HG03469 (cell line): ENCODE measurements at regions not wholly inside any gene's neighbourhood (a gene's known extent, or its start where the extent isn't known, plus 50 kb on each side); places are given as distances from the start of the nearest gene placed in this dataset.

ENCODE experiments used
- ATAC-seq: cut with Tn5 transposase; IDR thresholded peaks from one replicate; pipeline ENCODE4 v1.9.1; 2021; ENCODE audit warnings: mild to moderate bottlenecking, moderate library complexity, moderate number of reproducible peaks; ENCODE audit not compliant: unreplicated experiment

DNA sequence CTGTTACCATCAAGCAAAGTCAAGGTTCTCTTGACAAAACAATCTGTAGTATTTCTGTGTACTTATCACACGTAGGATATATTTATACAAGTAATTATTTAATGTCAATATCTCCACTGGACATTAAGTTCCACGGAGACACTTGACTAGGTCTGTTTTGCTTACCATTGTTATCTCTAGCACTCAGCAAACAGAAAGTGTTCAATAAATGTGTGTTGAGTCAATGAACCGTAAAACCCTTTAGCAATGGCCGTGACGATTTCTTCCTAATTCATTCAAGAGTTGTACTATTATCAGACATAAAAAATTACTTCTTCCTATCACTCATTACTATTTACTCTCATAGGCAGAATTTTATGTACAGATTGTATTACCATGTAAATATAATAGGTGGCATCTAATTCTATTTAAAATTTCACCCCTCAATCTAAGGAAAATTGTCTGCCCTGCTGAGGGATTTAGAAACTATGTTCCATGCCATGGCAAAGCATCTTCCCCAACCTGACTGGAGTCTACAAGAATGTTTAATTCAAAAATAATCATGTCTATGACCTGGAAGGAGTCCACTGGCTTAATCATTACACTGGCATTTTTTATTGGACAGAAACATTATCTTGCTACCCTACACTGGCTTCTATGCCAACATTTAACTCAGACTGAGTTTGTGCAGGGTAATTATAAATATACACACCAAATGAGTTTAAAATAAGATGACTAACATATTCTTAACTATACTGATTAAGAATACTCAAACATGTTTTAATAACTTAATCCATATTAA lies 301.9 kb downstream of the ZEB2 start:
- no peak for ATAC-seq

DNA sequence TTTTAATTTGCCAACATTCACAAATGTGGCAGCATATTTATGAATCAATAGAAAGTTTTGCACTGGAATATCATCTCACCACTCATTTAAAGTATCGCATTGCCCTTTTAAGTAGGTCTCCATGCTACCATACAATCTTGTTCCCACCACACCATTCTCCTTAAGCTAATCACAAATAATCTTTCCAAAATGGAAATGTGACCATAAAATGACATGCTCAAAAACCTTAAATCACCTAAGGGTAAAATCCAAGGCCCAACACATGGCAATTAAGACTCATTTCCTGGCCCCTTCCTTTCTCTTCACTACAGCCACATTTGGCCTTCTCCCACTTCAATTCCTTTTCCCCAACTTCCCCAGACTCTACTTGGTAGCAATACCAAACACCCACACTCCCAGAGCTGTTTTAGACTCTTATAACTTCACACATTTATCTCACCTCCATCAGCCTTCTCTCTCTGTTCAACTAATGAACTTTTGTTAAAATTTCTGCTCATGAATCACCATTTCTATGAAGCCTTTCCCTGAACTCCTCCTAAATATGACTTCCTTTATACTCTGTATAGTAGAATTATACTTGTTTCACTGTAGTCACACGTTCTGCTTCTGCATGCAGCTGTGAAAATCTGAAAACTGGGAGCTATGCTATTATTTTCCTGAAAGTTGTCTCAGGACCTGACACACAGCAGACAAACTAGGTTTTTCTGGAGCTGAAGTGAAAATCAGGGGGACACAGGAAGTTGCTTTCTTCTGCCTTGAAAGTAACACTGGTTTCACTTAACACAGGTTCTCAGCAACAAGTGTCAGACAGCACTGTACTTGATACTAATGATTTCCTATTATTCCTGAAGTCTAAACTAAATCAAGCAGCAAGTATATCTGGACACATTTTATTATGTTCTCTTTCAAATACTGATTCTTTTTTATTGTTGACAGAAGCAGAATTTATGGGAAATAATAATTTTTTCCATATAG lies 303.9 kb downstream of the ZEB2 start:
- peak; percentile 60 for ATAC-seq

DNA sequence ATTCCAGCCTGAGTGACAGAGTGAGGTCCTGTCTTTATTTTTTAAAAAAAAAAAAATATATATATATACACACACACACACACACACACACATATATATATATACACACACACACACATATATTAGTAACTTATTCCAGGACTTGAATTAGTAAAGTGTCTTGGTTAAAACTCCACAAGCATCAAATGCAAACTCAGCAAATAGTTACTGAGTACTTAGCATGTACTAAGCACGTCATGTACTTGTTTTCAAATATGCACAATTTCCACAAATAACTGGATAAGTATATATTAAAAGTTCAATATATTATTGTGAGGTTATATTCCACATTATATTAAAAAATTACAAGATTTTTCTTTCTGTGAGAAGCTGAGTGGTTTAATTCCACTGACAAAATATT lies 304.7 kb downstream of the ZEB2 start:
- ATAC-seq, result no peak

DNA sequence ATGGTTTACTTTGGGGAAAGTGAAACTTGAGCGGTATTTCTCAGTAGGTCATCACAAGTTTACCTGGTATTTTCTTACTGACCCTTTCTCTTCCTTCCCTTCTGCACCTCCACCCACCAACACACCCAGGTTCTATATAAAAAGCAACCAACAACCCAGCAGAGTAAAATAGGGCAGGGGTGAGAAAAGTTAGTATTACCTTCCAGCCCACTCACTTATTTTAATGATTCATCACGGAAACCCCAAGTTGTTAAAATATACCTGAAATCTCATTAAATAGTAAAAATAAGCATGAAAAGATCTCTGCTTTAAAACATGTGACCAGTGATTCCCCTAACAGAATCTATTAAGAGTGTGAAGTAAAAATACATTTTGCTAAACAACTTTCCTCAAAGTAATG lies 306.1 kb downstream of the ZEB2 start:
- peak; percentile 76 for ATAC-seq

DNA sequence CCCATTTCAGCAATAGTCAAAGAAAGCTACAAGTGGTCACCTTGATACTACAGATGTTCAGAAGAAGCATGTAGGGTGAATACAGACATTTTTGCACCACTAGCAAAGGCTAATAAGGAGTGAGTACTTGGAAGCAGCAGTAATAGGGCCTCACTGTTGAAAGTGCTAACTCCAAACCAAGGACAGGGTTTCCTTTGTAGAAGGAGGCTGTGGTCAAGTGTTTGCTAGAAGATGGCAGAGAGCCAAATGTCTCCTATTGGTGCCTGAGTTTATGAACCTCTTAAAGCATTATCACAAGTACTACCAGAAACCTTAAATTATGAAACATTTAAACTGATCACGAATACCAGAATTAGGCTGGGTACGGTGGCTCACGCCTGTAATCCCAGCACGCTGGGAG lies 308.1 kb downstream of the ZEB2 start:
- no peak for ATAC-seq

DNA sequence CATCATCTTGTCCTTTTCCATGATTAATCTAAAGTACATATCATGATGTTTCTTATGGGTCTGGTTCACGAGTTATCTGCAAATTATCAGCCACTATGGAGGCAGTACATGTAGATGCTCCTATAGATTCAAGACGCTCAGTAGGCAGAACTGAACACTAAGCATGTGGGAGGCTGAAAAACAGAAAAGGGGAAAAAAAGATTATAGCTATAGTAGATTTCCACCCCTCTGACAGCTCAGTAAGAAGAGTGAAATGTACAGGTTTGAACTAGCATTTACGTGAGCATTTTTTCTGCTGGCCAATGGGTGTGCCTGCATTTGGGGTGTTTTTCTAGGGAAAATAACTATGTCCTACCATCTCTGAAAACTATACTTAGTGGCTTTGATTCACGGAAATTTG lies 308.9 kb downstream of the ZEB2 start:
- ATAC-seq, result no peak

- no peak for ATAC-seq
Observed at GRCh38 chr2:144210076-144210475, 309.8 kb downstream of the ZEB2 start.

DNA sequence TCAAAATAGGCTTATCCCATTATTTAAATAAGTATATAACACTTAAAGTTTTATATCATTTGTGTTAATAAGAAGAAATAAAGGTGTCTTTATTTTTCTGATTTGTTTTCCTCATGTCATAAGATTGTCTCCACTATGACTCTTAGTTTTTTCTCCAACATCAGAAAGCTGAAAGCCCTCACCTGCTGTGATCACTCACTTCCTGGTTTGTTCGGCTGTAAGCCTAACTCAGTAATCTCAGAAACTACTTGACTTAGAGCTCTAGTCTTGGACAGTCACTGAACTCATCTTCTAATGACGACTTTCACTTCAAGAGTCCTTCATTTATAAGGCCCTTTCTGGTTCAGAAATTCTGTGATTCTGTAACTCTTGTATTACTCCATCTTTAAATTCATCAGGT lies 311.0 kb downstream of the ZEB2 start:
- ATAC-seq, result no peak

GRCh38 chr2:144206019-144206418 lies 313.9 kb downstream of the ZEB2 start:
- no peak for ATAC-seq

DNA sequence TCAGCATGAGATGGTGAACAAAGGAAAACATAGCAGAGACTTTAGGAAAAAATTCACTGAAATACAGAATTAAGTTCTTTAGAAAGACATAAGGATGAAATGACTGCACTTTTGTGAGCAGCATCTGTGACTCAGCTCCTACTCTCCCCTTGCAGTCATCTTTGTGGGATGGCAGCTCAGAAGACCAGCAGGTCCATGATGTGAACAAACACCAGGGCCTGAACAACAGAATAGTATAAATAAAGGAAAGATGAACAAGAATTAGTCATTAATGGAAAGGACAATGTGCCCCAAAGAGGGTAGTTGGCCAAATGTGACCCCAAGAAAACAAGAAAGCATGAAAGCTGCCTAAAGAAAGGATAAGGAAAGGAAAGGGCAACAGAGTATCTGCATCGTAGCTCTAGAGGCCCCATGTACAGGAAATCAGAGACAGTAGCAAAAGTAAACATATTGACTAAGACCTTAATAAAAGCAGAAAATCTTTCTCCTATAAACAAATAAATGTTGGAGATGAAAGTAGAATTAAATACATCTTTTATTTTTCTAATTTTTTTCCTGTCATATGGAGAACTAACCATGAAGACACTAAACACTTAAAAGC lies 318.0 kb downstream of the ZEB2 start:
- ATAC-seq, result no peak

- ATAC-seq, result no peak
Observed at GRCh38 chr2:144201126-144201525, 318.8 kb downstream of the ZEB2 start.

GRCh38 chr2:144198116-144198515 lies 321.8 kb downstream of the ZEB2 start:
- ATAC-seq, result no peak

GRCh38 chr2:144194326-144195071 lies 325.4 kb downstream of the ZEB2 start:
- ATAC-seq, result no peak

GRCh38 chr2:144190908-144191605 lies 328.9 kb downstream of the ZEB2 start:
- ATAC-seq, result no peak

DNA sequence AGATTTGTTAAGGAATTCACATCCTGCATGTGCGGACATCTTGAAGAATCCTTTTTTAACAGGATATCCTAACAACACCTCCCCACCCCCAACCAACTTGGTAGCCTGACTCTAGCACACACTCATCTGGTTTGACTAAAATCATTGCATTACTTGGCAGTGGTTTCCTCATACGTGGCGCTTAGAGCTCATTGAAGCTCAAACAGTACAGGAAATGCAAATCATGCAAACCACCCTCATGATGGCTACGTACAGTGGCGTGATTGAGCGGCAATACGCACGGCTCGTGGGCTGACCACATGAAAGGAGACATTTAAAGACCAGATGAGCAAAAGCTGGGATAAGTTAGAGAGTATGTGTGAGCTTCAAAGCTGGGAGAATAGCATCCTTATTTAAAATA lies 336.2 kb downstream of the ZEB2 start:
- peak; percentile 98 for ATAC-seq

DNA sequence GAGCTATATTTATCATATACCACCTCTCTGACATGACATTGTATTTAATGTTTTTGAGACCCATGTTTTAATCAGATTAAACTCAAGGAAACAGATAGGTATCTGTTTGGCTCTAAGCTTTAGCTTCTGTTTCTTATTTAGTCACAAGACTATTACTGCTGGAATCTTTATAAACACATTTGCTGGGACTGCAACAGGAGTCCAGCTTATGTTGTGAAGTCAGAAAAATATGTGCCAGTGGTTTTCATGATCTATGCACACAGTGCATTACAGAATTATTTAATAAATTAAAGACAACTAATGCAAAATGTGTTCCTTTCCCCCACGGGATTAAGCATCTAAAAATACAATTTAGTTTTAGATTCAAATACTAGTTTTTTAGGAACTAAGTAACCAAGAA lies 338.9 kb downstream of the ZEB2 start:
- ATAC-seq, result no peak

DNA sequence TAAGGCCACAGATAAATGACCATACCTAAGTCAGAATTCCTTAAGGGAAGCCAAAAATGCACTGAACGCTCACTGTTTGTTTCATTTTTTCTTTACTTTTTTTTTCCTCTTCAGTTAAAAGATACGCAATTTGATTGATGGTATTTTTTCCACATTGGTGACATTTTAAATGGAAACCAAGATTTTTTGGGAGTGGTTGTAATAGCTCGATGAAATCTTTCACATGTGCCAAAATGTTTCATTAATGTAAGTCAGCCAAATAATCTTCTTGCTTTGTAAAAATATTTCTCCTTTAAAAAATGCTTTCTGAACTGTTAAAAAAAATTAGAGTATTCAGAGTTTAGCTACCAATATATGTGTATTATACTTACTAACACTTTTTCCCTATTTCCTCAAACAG lies 339.8 kb downstream of the ZEB2 start:
- ATAC-seq, result no peak

GRCh38 chr2:144170179-144170578 lies 349.7 kb downstream of the ZEB2 start:
- ATAC-seq, result no peak

DNA sequence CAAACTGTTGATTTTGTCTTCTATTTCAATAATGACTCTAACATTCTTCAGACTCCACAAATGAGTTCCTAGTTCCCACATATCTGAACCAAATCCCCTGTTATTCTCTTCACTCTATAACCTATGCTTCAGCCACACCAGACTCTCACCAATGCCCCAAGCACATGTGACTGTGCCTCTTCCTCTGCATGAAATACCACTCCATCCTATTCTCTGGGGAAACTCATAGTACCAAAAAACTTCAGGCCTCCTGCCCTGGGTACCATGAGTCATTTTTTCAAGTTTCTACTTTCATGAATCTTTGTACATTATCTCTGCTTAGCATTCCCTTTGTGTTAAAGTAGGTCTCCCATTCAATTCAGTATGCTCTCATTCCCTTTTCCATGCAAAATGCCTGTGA lies 353.2 kb downstream of the ZEB2 start:
- ATAC-seq, result no peak

DNA sequence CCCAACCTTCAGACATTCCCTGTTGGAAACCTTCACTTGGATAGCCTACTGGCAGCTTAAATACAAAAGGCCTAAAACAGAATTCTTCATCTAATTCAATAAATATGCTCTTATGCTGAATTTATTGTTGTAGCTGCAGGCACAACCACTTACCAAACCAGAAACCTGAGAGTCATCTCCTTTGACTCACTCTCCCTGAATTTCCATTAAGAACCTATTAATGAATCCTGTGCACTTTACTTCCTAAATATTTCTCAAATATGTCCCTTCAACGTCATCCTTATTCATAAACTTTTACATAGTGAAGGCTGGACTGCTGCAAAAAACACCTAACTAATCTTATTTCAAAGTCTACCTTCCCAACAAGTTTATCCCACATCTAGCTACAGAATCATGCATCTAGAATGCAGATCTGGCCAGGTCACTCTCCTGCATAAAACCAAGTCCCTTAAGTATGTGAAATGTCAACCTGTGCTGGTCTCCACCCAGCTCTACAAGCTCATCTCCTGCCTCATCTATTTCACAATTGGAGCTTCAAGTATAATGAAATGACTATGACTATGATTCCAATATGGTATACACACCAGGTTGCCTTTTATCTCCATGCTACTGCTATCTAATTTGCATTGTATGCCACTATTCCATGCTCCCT lies 354.2 kb downstream of the ZEB2 start:
- no peak for ATAC-seq
